GM12891 (cell line): ENCODE measurements at regions not wholly inside any gene's neighbourhood (a gene's known extent, or its start where the extent isn't known, plus 50 kb on each side); places are given as distances from the start of the nearest gene placed in this dataset.

Experiments
- PAX5 ChIP-seq: IDR thresholded peaks from 2 replicates; pipeline ENCODE4 v1.6.1; 2011; ENCODE audit warnings: low read length, moderate library complexity, mild to moderate bottlenecking; ENCODE audit not compliant: insufficient read depth, severe bottlenecking
- POLR2A ChIP-seq: IDR thresholded peaks from 2 replicates; pipeline ENCODE4 v1.6.1; 2011; ENCODE audit warnings: low read depth, low read length, control low read depth
- POLR2AphosphoS5 ChIP-seq: IDR thresholded peaks from 2 replicates; pipeline ENCODE4 v1.6.1; 2011; ENCODE audit warnings: low read depth, low read length, control low read depth
- POU2F2 ChIP-seq: IDR thresholded peaks from 2 replicates; pipeline ENCODE4 v1.6.1; 2011; ENCODE audit warnings: low read depth, mild to moderate bottlenecking, control low read depth, low read length, moderate library complexity
- SPI1 ChIP-seq: IDR thresholded peaks from 2 replicates; pipeline ENCODE4 v1.6.1; 2011; ENCODE audit warnings: low read depth, low read length, control low read depth
- TAF1 ChIP-seq: IDR thresholded peaks from 2 replicates; pipeline ENCODE4 v1.6.1; 2011; ENCODE audit warnings: low read depth, low read length, control low read depth

- TF ChIP-seq POLR2AphosphoS5 (no peak), TAF1 (no peak), POLR2A (no peak), PAX5 (no peak), SPI1 (no peak), POU2F2 (no peak)
Observed at GRCh38 chr10:22479419-22479818, 134.1 kb downstream of the SPAG6 start.
